ENCODE measurements at regions not wholly inside any gene's neighbourhood (a gene's known extent, or its start where the extent isn't known, plus 50 kb on each side); places are given as distances from the start of the nearest gene placed in this dataset.

- TF ChIP-seq POLR2A (IDR thresholded peaks at IDR 0.05; ENCODE audit: low read depth, low read length) (no peak), POLR2AphosphoS5 (IDR thresholded peaks at IDR 0.05; ENCODE audit: low read depth, low read length) (no peak)
Measured at GRCh38 chr5:33254579-33254978, 186.2 kb upstream of the TARS1 start.
